ENCODE measurements at regions not wholly inside any gene's neighbourhood (a gene's known extent, or its start where the extent isn't known, plus 50 kb on each side); places are given as distances from the start of the nearest gene placed in this dataset.

DNA sequence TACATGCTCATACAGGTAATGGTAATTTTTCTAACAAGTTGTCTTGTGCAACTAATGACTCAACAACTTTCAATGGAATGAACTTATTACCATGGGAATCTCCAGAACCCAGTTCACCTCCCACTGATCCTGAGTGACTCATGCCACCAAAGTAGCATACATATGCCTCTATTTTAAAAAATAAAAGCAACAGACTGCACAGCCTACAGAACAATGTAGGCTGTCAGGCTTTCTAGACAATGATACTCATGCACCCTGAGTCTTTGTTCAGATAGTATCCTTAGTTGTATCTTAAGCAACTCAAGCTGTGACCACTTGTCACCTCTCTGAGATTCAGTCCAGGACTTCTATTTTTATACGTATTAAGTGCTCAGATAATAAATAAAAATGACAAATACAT is 531.0 kb upstream of the SETBP1 start:
- peak; percentile 89 for ATAC-seq (ENCODE audit: low FRiP score)
- no peak for DNase-seq (ENCODE audit: low spot score)
- TF ChIP-seq, protein P1, sequence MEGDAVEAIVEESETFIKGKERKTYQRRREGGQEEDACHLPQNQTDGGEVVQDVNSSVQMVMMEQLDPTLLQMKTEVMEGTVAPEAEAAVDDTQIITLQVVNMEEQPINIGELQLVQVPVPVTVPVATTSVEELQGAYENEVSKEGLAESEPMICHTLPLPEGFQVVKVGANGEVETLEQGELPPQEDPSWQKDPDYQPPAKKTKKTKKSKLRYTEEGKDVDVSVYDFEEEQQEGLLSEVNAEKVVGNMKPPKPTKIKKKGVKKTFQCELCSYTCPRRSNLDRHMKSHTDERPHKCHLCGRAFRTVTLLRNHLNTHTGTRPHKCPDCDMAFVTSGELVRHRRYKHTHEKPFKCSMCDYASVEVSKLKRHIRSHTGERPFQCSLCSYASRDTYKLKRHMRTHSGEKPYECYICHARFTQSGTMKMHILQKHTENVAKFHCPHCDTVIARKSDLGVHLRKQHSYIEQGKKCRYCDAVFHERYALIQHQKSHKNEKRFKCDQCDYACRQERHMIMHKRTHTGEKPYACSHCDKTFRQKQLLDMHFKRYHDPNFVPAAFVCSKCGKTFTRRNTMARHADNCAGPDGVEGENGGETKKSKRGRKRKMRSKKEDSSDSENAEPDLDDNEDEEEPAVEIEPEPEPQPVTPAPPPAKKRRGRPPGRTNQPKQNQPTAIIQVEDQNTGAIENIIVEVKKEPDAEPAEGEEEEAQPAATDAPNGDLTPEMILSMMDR (IDR thresholded peaks at IDR 0.05): no peak

DNA sequence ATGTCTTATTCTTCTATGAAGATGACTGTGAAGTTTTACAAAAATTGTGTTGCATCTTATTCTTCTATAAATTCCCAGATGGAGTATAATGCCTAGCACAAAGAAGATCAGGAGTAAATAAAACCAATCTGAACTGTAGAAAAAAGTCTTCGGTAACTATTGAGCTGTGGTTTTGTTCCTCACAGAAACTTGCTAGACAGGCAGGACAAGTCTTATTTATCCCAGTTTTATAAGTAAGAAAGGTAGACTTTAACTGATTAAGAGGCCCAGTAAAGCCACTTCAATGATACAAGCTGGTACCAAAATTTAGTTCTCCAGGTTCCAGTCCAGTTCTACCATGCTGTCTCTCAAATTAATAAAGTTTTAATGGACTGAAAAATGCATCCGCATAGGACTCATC is 526.7 kb upstream of the SETBP1 start:
- ATAC-seq (ENCODE audit: low FRiP score) (no peak), DNase-seq (ENCODE audit: low spot score) (no peak)
- TF ChIP-seq, protein P1 (IDR thresholded peaks at IDR 0.05): no peak

DNA sequence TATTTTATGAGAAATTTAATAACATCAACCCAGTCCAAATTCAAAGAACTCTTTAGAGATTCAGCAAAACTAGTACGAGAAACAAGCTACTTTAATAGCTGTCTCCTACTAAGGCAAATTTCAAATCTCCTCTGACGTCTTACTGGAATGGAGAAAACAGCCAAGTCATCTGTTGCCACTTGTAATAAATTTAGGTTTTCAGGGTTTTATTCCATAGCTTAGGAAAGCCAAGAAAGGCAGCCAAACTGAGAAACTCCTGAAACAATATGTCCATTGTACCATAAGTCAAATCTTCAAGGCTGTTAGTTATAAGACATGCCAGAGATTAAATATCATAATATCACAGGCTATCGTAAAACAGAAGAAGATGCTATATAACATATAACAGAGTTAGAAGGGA is 524.6 kb upstream of the SETBP1 start:
- ATAC-seq (ENCODE audit: low FRiP score) (no peak), DNase-seq (ENCODE audit: low spot score) (no peak)
- TF ChIP-seq, protein P1 (IDR thresholded peaks at IDR 0.05): no peak

DNA sequence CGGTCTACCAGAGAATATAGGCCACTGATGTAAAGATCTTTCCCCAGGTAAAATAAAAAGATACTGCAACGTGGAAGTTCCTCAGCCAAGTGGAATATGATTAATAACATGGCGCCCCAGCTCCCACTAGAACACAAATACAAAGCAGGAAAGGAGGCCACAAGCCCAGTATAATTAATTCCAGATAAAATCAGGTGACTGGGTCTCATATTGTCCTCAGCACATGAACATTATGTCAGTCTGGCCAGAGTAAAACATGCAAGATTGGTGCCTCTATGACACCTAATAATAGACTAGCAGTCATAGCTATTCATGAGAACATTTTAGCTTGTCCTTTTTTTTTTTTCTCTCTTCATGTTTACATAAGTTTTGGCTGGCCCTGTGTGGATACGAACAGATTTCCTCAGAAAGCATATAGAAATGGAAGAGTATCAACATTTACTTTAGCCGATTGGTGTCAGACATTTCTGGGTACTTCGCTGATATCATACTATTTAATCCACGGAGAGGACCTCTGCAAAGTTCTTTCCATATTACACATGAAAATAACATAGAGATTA is 523.8 kb upstream of the SETBP1 start:
- TF ChIP-seq, protein P1 (IDR thresholded peaks at IDR 0.05): no peak
- ATAC-seq (ENCODE audit: low FRiP score) (no peak), DNase-seq (ENCODE audit: low spot score) (no peak)

DNA sequence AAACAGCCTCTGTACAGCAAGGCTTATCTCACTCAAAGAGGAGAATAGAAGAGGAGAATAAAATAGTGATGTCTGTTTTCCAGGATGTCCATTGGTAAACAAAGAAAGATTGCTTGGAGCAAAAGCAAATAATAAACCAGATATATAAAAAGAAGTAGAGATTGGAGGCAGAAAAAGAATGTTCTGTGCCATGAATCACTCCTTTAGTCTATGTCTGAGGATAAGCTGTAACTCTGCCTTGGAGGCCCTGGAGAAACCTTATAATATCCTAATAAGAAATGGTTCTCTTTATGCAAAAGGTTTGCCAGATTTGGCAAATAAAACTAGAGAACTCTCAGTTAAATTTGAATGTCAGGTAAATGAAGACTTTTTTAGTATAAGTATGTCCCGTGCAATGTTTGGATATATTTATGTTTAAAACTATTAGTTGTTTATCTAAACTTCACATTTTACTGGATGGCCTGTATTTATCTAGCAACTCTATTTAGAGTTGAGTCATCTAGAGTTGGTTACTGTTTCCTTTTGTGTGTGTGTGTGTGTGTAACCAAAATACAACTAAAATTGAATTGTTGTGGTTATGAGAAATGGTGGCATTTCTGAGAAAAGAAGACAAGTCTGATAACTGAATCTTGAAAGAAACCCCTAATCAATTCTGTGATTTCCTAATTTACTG is 510.3 kb upstream of the SETBP1 start:
- no peak for ATAC-seq (ENCODE audit: low FRiP score)
- TF ChIP-seq, protein P1 (IDR thresholded peaks at IDR 0.05): no peak
- DNase-seq (ENCODE audit: low spot score): no peak

DNA sequence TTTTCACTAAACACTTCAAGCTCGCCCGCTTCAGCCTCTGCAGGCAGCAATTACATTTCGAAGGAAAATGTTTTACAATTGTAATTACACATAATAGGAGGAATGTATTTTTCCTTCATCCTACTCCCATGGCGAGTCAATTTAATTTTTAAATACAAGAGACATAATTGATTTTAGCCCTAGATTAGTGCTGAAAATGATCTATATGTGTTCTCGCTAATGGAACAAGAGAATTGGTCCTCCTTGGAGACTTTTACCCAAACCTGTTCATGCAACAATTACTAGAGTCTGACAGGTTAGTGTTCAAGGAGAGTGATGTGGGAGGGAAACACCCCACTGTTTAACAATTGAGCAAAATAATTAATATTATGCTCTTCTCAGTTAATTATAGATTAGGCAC is 509.4 kb upstream of the SETBP1 start:
- ATAC-seq (ENCODE audit: low FRiP score) (no peak), DNase-seq (ENCODE audit: low spot score) (no peak)
- TF ChIP-seq, protein P1 (IDR thresholded peaks at IDR 0.05): no peak

DNA sequence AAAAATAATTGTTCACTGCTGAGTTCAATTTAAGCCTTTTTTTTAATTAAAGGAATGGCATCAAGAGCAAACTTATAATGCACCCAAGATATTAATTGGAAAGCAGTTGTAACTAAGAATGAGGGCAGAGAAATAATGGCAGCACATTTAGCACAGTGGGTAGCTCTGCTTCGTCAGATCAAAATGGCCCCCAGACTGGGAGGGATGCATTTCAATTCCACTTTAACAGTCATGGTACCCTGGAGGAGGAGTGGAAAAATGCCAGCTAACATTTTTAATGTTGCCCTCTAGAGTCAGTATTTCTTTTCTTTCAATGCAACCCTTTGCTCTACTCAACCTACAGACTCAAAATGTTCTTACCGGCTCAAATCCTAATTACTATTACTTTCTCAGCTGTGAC is 504.8 kb upstream of the SETBP1 start:
- ATAC-seq (ENCODE audit: low FRiP score): no peak
- DNase-seq (ENCODE audit: low spot score): no peak
- TF ChIP-seq, protein P1 (IDR thresholded peaks at IDR 0.05): no peak

Data from omental fat pad (tissue), 3 donors.